Mesothelial cell of epicardium (in vitro differentiated cells): ENCODE measurements at regions not wholly inside any gene's neighbourhood (a gene's known extent, or its start where the extent isn't known, plus 50 kb on each side); places are given as distances from the start of the nearest gene placed in this dataset.

ENCODE experiments used
- DNase-seq, 2 experiments: peaks; one replicate each; pipeline ENCODE4 v3.0.0; 2021; ENCODE audit warnings: low spot score in 2 of 2; ENCODE audit not compliant: unreplicated experiment in 2 of 2
- H3K27ac Mint-ChIP-seq: 2 replicates; pipeline ENCODE4 v1.8.0; 2021; ENCODE audit warnings: mixed read lengths
- H3K27me3 Mint-ChIP-seq: 2 replicates; pipeline ENCODE4 v1.8.0; 2021; ENCODE audit warnings: low read depth, mixed read lengths
- H3K36me3 Mint-ChIP-seq: 2 replicates; pipeline ENCODE4 v1.8.0; 2021; ENCODE audit warnings: mixed read lengths
- H3K4me1 Mint-ChIP-seq: 2 replicates; pipeline ENCODE4 v1.8.0; 2021; ENCODE audit warnings: mixed read lengths
- H3K4me3 Mint-ChIP-seq: 2 replicates; pipeline ENCODE4 v1.8.0; 2021; ENCODE audit warnings: mild to moderate bottlenecking, moderate library complexity, mixed read lengths
- H3K9me3 Mint-ChIP-seq: 2 replicates; pipeline ENCODE4 v1.8.0; 2021; ENCODE audit warnings: mixed read lengths
- TF ChIP-seq, protein P1 (sequence below): fragments of 200-600 bp; sonication (generic); IDR thresholded peaks from one replicate; pipeline ENCODE4 v1.5.0; 2021; ENCODE audit warnings: antibody characterized with exemption; ENCODE audit not compliant: unreplicated experiment

DNA sequence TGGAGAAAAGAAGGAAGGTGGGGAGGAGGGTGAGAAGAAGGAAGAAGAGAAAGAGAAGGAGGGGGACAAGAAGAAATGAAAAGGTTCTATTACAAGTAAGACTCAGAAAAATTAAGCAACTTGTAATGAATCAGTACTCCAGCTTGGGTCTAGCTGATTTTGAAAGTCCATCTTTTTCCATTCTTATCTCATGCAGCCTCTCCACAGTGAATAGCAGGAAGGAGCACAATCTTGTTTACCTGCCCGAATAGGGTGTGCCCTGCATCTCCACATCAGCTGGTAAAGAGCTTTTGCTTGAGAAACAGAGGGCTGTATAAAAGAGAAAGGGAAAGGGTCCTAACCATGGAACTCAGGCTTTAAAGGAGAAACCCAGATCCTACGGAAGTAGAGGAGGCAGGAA is 348.8 kb downstream of the TPBG start:
- H3K36me3 Mint-ChIP-seq, result peaks cover 5% of the 10 kb centered on the region
- no peak overlapping the region for H3K4me3 Mint-ChIP-seq
- H3K9me3 Mint-ChIP-seq, result peaks cover 25% of the 10 kb centered on the region
- no peak for DNase-seq
- no peak overlapping the region for H3K27ac Mint-ChIP-seq
- no peaks in the 10 kb centered on the region for H3K27me3 Mint-ChIP-seq
- no peaks in the 10 kb centered on the region for H3K4me1 Mint-ChIP-seq
- TF ChIP-seq, protein P1, sequence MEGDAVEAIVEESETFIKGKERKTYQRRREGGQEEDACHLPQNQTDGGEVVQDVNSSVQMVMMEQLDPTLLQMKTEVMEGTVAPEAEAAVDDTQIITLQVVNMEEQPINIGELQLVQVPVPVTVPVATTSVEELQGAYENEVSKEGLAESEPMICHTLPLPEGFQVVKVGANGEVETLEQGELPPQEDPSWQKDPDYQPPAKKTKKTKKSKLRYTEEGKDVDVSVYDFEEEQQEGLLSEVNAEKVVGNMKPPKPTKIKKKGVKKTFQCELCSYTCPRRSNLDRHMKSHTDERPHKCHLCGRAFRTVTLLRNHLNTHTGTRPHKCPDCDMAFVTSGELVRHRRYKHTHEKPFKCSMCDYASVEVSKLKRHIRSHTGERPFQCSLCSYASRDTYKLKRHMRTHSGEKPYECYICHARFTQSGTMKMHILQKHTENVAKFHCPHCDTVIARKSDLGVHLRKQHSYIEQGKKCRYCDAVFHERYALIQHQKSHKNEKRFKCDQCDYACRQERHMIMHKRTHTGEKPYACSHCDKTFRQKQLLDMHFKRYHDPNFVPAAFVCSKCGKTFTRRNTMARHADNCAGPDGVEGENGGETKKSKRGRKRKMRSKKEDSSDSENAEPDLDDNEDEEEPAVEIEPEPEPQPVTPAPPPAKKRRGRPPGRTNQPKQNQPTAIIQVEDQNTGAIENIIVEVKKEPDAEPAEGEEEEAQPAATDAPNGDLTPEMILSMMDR, result no peak

DNA sequence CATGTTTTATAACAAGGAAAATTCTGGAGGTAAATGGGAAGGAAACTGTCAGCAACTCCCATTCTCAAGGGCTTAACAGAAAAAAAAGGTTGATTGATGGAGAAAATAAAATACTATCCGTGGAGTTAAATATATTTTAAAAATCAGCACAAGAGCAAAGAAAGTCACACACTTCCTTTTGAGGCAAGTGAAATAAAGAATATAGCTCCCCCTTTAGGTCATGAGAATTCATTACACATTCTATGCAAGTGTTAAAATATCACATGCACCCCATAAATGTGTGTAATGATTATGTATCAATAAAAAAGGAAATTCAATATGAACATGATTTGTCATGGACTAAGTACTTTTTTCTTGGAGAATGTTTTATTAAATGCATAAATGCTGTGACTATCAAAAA is 349.2 kb downstream of the TPBG start:
- Mint-ChIP-seq H3K4me1 (no peaks in the 10 kb centered on the region), H3K4me3 (no peak overlapping the region), H3K9me3 (peaks cover 27% of the 10 kb centered on the region), H3K27me3 (no peaks in the 10 kb centered on the region), H3K36me3 (peaks cover 5% of the 10 kb centered on the region), H3K27ac (no peak overlapping the region)
- TF ChIP-seq, protein P1, result peak; percentile 57
- DNase-seq, result no peak

DNA sequence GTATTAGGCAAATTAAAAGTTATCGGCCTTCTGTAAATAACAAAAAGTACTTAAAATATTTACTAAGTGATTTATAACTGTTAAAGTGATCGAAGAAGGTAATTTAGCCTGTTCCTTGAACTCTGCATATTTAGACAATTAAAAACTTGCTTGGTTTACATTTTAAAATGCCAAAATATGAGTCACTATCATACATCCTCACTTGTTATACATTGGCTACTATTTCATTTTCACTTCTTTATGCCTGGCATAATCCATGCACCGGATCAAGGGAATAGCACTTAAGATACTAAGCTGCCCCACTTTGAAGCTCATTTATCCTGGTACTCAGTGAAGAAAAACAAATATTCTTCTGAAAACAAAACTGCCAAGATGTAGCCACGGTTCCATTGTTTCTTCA is 344.6 kb downstream of the UBE3D start:
- Mint-ChIP-seq H3K4me1 (no peaks in the 10 kb centered on the region), H3K27me3 (no peaks in the 10 kb centered on the region), H3K36me3 (no peaks in the 10 kb centered on the region), H3K9me3 (peaks cover 22% of the 10 kb centered on the region), H3K4me3 (no peak overlapping the region), H3K27ac (no peak overlapping the region)
- TF ChIP-seq, protein P1, result no peak
- no peak for DNase-seq

DNA sequence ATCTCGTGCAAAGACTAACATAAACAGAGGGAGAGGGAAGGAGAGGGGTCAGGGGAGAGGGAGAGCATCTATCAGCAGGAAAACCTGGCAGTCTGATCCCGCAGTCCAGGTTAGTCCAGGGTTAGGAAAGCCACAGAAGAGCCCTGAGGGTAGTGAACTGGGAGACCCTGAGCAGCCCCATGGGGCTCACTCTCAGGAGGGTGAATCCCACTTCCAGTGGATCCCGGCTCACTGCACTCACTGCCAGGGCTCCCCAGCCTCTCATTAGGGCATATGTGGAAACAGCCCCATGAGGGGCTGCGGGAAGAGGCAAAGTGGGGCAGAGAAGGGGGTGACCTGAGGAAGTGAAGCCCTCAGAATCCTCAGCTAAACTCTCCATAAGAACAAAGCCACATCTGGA is 329.9 kb downstream of the UBE3D start:
- DNase-seq, result no peak
- peaks cover 6% of the 10 kb centered on the region for H3K4me1 Mint-ChIP-seq
- no peaks in the 10 kb centered on the region for H3K27me3 Mint-ChIP-seq
- H3K9me3 Mint-ChIP-seq, result no peaks in the 10 kb centered on the region
- no peak overlapping the region for H3K27ac Mint-ChIP-seq
- no peaks in the 10 kb centered on the region for H3K36me3 Mint-ChIP-seq
- TF ChIP-seq, protein P1, result no peak
- no peak overlapping the region for H3K4me3 Mint-ChIP-seq

DNA sequence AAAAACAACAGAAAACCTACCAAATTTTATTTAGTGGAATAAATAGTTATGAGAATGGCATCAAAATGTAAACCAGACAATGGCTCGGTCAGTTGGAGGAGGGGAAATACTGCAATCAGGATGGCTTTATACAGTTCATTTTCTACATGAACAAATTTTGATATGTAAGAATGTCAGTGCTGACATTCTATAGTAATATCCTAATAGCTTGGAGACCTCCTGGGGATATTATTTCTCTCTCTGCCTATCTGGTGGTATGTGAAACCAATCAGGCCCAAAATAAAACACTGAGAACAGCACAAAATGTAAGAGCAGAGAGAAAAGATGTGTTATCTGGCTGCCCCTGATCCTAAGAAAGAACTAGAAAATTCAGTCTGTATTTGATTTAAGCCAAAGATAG is 327.7 kb downstream of the UBE3D start:
- H3K27ac Mint-ChIP-seq, result no peak overlapping the region

More for the DNA sequence above, 327.7 kb downstream of the UBE3D start:
- H3K36me3 Mint-ChIP-seq, result no peaks in the 10 kb centered on the region
- H3K27me3 Mint-ChIP-seq, result no peaks in the 10 kb centered on the region
- DNase-seq, result no peak
- H3K9me3 Mint-ChIP-seq, result no peaks in the 10 kb centered on the region
- H3K4me3 Mint-ChIP-seq, result no peak overlapping the region
- peaks cover 8% of the 10 kb centered on the region for H3K4me1 Mint-ChIP-seq
- TF ChIP-seq, protein P1, result no peak
